GM12891 (cell line): ENCODE measurements at regions not wholly inside any gene's neighbourhood (a gene's known extent, or its start where the extent isn't known, plus 50 kb on each side); places are given as distances from the start of the nearest gene placed in this dataset.

Experiments used
- DNase-seq: peaks from one replicate; pipeline ENCODE4 v3.0.0; 2011; ENCODE audit warnings: low spot score; ENCODE audit not compliant: insufficient read length
- FAIRE-seq: peaks from 2 replicates; lab custom pipeline; 2011; peaks lifted over from hg19 to GRCh38; lab: Jason Lieb, UNC
- PAX5 ChIP-seq: IDR thresholded peaks from 2 replicates; pipeline ENCODE4 v1.6.1; 2011; ENCODE audit warnings: low read length, moderate library complexity, mild to moderate bottlenecking; ENCODE audit not compliant: insufficient read depth, severe bottlenecking
- POLR2A ChIP-seq: IDR thresholded peaks from 2 replicates; pipeline ENCODE4 v1.6.1; 2011; ENCODE audit warnings: low read depth, low read length, control low read depth
- POLR2AphosphoS5 ChIP-seq: IDR thresholded peaks from 2 replicates; pipeline ENCODE4 v1.6.1; 2011; ENCODE audit warnings: low read depth, low read length, control low read depth
- POU2F2 ChIP-seq: IDR thresholded peaks from 2 replicates; pipeline ENCODE4 v1.6.1; 2011; ENCODE audit warnings: low read depth, mild to moderate bottlenecking, control low read depth, low read length, moderate library complexity
- SPI1 ChIP-seq: IDR thresholded peaks from 2 replicates; pipeline ENCODE4 v1.6.1; 2011; ENCODE audit warnings: low read depth, low read length, control low read depth
- TAF1 ChIP-seq: IDR thresholded peaks from 2 replicates; pipeline ENCODE4 v1.6.1; 2011; ENCODE audit warnings: low read depth, low read length, control low read depth

DNA sequence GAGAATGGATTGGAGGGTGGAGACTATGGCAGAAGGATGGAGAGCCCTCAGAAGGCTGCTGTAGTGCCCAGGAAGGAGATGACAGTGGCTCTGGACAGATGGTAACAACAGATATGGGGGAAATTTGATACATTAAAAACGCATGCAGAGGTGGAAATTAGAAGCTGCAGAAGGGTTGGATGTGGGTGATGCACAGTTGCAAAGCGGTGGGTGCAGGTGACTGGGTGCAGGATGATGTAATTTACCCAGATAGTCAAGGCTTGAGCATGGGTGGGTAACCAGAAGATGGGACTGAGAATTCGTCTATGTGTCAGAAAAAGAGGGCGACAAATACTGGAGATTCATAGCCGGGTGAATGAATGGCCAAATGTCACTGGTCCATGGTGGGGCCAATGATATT, 570.3 kb downstream of the MN1 start:
- no peak for TF ChIP-seq POLR2AphosphoS5
- TF ChIP-seq SPI1 = no peak
- TF ChIP-seq POU2F2 = no peak
- TF ChIP-seq POLR2A = no peak
- TF ChIP-seq PAX5 = no peak
- DNase-seq (no peak), FAIRE-seq (no peak)

DNA sequence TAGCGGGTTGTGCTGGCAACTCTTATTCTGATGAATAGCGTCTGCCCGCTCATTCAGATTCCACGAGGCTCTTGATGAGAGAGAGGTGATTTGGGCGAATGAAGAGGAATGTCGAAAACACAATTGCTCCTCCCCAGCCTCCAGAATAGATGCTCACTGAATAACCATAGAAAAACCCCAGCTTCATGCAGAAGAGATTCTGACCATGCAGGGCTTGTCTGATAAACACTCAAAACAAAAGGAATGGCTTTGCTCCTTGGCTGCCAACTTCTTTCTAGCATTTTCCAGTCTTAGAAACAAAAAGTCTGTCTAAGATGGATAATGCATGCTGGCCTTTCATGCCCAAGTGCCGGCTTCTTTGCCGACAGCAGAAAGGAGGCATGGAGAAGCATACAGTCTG, 569.5 kb downstream of the MN1 start:
- no peak for FAIRE-seq
- no peak for DNase-seq
- no peak for TF ChIP-seq SPI1

DNA sequence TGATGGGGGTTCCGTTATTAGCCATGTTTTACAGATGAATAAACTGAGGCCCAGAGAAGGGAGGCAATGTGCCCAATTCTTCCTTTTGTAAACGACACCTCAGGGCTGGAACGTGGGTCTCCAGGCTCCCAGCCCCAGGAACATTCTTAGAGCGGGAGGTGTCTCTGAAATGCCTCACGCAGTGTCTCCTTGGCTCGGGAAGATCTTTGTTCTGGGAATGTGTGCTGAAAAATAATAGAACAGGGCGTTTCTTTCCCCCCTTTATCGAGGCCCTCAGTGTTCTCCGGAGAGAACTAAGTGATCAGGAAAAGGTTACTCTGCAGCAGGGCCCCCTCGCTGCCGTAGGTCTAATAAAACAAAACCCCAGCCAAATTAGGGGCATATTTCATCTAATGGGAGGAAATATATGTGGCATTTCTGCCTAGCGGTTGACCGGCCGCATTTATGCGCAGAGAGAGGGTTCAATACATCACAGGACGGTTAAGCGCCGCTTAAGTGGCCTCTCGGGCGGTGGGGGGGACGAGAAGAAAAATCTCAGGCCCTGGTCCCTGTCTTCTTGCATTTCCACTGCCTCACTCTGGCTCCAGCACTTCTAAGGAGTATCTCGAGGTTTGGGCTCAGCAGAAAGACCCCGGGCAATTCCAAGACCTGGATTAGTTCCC, 564.3 kb downstream of the MN1 start:
- DNase-seq (no peak), FAIRE-seq (no peak)
- no peak for TF ChIP-seq TAF1
- TF ChIP-seq POLR2AphosphoS5 = no peak
- TF ChIP-seq POU2F2 = no peak
- no peak for TF ChIP-seq PAX5
- no peak for TF ChIP-seq POLR2A
- no peak for TF ChIP-seq SPI1

DNA sequence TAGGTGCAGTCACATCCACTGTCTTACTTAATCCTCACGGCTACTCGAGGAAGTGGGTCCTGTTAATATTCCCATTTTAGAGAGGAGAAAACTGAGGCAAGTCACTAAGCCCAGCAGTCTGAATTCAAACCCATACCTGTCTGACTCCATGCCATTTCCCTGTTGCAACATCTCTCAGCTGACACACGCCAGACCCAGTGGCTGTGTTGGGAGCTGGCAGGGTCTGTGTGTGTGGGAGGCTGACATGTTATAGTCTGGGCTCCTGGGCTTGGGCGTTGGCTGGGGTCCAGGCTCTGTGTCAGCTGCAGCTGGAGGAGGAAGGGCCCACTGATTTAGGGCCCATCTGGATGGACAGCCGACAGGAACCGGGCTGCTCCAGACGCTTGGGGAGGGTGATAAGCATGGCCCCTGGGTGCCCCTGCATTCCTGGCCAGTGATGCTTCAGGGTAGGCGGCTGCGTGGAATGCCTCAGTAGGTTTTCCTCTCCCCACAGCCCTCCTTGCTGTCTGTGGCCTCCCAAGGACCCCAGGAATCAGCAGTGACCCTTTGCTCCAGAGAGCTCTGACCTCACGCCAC, 562.5 kb downstream of the MN1 start:
- DNase-seq = no peak
- no peak for FAIRE-seq
- no peak for TF ChIP-seq TAF1
- no peak for TF ChIP-seq POU2F2
- TF ChIP-seq PAX5 = no peak

DNA sequence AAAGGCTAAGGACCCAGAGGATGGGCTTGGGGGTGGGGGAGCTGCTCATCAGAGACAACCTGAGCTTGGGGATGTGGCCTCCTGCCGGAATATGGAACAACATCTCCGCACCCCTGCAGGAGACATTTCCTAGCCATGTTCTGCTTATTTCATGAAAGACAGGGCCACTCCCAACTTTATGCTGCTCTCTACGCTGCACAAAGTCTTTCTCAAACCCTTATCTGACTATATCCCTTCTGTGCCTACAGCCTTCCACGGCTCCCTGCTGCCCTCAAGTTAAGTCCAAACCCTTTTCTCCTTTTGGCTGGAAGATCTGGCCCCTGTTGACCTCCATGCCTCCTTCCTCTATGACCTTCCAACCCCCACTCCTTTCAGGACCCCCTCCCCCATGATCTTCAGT, 562.0 kb downstream of the MN1 start:
- no peak for TF ChIP-seq SPI1
- TF ChIP-seq PAX5 = no peak
- TF ChIP-seq POLR2A = no peak
- TF ChIP-seq POLR2AphosphoS5 = no peak
- no peak for TF ChIP-seq POU2F2
- TF ChIP-seq TAF1 = no peak
- no peak for DNase-seq
- no peak for FAIRE-seq

DNA sequence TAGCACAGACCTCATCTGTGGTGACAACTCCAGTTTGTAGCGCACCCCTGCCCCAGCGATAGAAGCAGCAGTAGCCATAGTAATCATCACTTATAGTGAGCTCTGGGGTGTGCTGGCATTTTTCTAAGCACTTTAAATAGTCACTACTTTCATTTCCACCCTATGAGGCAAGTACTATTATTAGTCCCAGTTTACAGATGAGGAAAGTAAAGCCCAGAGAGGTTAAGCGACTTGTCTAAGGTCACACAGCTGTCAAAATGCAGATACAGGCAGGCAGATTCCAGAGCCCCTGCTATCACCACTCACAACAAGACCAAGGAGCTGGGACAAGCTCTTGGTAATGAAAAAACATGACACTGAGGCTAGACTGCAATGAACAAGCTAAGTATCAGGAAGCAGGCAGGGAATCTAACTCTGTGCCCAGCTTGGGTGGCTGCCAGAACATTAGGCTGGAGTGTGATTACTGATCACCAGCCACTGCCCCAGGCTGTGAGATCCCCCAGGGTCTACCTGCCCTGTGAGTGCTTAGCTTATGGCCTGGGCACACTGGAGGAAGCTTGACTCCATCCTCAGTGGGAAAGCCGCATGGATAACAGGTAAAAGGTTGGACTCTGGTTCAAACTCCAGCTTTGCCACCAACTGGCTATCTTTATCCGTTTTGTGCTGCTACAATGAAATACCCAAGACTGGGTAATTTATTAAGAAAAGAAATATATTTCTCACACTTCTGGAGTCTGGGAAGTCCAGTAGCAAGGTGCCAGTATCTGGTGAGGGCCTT, 561.1 kb downstream of the MN1 start:
- no peak for FAIRE-seq
- TF ChIP-seq POLR2A (no peak), TAF1 (no peak), POU2F2 (no peak), POLR2AphosphoS5 (no peak), SPI1 (no peak), PAX5 (no peak)
- DNase-seq = no peak

DNA sequence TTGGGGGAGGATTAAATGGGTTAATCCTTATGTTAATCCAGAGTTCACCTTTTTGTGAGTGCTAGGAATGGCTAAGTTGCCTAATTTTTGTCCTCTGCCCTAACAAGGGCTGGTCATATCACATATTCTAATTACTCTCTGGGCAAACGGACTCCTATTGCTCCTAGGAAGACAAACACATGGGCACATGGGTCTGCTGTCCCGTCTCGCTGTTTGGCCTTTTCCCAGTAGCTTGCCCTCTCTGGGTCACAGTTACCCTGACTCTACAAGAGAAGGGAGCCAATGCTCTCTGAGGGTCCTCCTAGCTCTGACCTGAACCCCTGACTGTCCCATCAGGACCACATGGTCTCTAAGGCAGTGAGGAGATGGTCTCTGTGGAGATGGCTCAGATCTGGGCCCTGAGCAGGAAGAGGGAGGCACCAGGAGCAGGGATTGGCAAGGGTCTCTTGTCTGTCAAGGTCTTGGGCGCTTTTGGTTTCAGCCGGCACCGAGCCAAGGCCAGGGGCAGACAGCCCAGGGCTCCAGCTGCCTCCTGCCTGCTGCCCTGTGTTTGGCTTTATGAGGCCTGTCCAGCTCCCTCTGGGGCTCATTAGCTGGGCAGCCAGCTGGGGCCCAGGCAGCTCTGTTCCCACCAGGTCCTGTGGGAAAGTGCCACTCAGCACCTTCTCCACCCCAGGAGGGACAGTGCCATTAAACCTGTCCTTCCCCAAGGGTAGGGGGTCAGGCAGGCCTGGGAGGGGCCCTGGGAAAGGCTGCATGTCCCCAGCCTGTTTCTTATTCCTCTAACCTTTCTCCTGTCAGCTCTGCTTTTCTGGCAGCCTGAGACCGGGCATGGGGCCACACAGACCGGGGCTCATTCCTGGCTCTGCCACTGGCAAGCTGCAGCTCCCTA, 559.9 kb downstream of the MN1 start:
- TF ChIP-seq POLR2A = no peak
- no peak for TF ChIP-seq POU2F2
- TF ChIP-seq PAX5 = no peak
- no peak for TF ChIP-seq TAF1
- no peak for TF ChIP-seq POLR2AphosphoS5
- no peak for TF ChIP-seq SPI1
- DNase-seq (no peak), FAIRE-seq (no peak)

DNA sequence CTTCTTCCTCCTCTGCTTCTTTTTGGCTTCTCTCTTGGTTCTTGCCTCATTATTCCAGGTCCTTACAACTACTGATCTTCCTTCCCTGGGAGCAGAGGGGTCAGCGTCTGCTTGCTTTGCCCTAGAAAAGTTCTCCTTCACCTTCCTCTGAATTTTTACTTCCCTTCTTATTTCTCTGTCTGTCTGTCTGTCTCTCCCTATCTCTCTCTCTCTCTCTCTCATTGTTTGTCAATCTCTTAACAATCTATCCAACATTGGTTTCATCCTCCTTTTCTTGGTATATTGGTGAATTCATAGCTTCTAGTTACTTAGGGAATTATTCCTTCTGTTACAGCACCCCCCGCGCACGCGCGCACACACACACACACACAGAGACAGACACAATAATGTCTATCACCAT, 559.1 kb downstream of the MN1 start:
- TF ChIP-seq POU2F2 = no peak
- no peak for TF ChIP-seq POLR2A
- no peak for TF ChIP-seq POLR2AphosphoS5
- no peak for TF ChIP-seq TAF1
- TF ChIP-seq PAX5 = no peak
- no peak for TF ChIP-seq SPI1
- no peak for FAIRE-seq
- no peak for DNase-seq

DNA sequence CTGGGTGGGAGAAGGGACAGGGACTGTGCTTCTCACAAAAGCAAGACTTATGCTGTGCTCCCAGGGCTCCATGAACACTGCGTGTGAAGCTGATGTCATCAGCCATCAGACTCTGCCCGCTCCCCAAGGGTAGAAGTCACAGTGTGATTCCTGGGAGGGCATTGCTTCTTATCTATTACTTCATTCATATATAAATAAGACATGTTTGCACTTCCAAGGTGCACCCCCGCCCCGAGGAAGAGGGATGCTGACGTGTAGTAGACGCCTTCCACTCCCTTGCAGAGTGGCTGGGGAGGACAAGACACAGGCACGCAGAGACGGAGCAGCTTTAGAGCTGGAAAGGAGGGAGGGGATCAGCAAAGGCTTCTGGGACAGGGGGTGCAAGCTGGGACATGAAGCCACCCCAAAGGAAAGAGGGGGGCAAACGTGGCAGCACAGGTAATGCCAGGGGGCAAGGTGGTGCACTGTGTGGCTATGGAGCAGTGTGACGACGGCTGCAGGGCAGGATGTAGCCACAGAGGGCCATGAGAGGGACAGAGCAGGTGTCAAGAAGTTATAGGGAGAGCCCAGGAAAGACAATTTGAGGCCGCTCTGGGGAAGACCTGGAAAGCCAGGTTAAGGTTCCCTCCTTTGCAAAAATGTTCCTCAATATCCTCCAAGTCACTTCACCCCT, 558.5 kb downstream of the MN1 start:
- no peak for DNase-seq
- no peak for TF ChIP-seq POU2F2
- TF ChIP-seq POLR2AphosphoS5 = no peak
- FAIRE-seq = no peak
